DOHH2 (cell line): ENCODE measurements at regions not wholly inside any gene's neighbourhood (a gene's known extent, or its start where the extent isn't known, plus 50 kb on each side); places are given as distances from the start of the nearest gene placed in this dataset.

Source experiments
- EZH2phosphoT487 ChIP-seq: fragments of 200-600 bp; sonication (generic); IDR thresholded peaks from 2 replicates; pipeline ENCODE4 v1.6.1; 2017; ENCODE audit warnings: borderline replicate concordance, mild to moderate bottlenecking, antibody characterized with exemption, low read length, moderate library complexity, mixed read lengths
- TF ChIP-seq, protein P1 (sequence below): fragments of 200-600 bp; sonication (generic); IDR thresholded peaks from one replicate; pipeline ENCODE4 v1.5.1; 2014; ENCODE audit warnings: antibody characterized with exemption, mild to moderate bottlenecking, low read depth, low read length; ENCODE audit not compliant: poor library complexity, severe bottlenecking

DNA sequence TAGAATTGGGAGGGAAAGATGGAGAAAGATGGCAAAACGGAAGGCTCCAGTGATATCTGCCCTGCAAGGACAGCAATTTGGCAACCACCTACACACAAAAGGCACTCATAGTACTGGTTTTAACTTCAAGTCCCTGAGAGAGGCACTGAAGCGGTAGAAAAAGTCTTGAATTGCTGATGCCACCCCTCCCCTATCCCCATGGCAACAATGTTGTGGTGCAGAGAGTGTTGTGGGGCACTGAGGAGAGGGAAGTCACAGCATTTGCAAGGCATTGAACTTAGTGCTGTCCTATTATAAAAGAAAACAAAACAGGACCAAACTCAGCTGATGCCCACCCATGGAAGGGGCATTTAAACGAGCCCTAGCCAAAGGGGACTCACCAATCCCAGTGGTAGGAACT, 343.7 kb downstream of the HAO1 start:
- TF ChIP-seq, protein P1, sequence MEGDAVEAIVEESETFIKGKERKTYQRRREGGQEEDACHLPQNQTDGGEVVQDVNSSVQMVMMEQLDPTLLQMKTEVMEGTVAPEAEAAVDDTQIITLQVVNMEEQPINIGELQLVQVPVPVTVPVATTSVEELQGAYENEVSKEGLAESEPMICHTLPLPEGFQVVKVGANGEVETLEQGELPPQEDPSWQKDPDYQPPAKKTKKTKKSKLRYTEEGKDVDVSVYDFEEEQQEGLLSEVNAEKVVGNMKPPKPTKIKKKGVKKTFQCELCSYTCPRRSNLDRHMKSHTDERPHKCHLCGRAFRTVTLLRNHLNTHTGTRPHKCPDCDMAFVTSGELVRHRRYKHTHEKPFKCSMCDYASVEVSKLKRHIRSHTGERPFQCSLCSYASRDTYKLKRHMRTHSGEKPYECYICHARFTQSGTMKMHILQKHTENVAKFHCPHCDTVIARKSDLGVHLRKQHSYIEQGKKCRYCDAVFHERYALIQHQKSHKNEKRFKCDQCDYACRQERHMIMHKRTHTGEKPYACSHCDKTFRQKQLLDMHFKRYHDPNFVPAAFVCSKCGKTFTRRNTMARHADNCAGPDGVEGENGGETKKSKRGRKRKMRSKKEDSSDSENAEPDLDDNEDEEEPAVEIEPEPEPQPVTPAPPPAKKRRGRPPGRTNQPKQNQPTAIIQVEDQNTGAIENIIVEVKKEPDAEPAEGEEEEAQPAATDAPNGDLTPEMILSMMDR, result no peak
- TF ChIP-seq EZH2phosphoT487, result no peak
